Stomach (tissue), 8 donors: ENCODE measurements at regions not wholly inside any gene's neighbourhood (a gene's known extent, or its start where the extent isn't known, plus 50 kb on each side); places are given as distances from the start of the nearest gene placed in this dataset.

Source experiments
- DNase-seq, 2 donors: peaks; one replicate each; pipeline versions ENCODE4 v3.0.0 to v3.0.0-alpha.2; 2013 to 2019
- H3K27ac ChIP-seq, 5 donors: fragments of 200-600 bp in 4 of 5; sonication (generic) in 4 of 5; one replicate each; pipeline ENCODE4 v1.5.1; 2013 to 2019; ENCODE audit warnings: mild to moderate bottlenecking in 1 of 5, moderate library complexity in 1 of 5
- H3K27me3 ChIP-seq, 3 donors: fragments of 200-600 bp; sonication (generic); one replicate each; pipeline ENCODE4 v1.5.1; 2017 to 2019; ENCODE audit warnings: mixed run types in 1 of 3
- H3K36me3 ChIP-seq, 4 donors: fragments of 200-600 bp; sonication (generic); 1 replicate in 3 of 4; 2 replicates in 1 of 4; pipeline ENCODE4 v1.5.1; 2016 to 2019
- H3K4me1 ChIP-seq, 4 donors: fragments of 200-600 bp; sonication (generic); one replicate each; pipeline ENCODE4 v1.5.1; 2016 to 2019
- H3K4me3 ChIP-seq, 4 donors: fragments of 200-600 bp; sonication (generic) in 3 of 4; one replicate each; pipeline ENCODE4 v1.5.1; 2016 to 2019; ENCODE audit warnings: mild to moderate bottlenecking in 1 of 4
- H3K9me3 ChIP-seq, 4 donors: fragments of 200-600 bp; sonication (generic); one replicate each; pipeline ENCODE4 v1.5.1; 2016 to 2019
- EP300 ChIP-seq: sonication (generic); formaldehyde crosslinking; IDR thresholded peaks from one replicate; pipeline ENCODE4 v1.6.1; 2017; ENCODE audit warnings: antibody characterized with exemption
- POLR2A ChIP-seq, 4 donors: fragments of 450-650 bp; IDR thresholded peaks; one replicate each; pipeline ENCODE4 v1.6.1; 2016; ENCODE audit warnings: antibody characterized with exemption in 4 of 4, control low read depth in 2 of 4, mild to moderate bottlenecking in 1 of 4, moderate library complexity in 1 of 4
- POLR2AphosphoS5 ChIP-seq, 3 donors: sonication (generic); formaldehyde crosslinking; IDR thresholded peaks; one replicate each; pipeline ENCODE4 v1.6.1; 2016; ENCODE audit warnings: antibody characterized with exemption in 3 of 3
- WGBS, 5 donors: extraction: QIAGEN DNeasy Blood & Tissue Kit in 3 of 5; methylation state at CpG; one replicate each; pipeline versions ENCODE4 v1.1.5 to v1.1.7; 2013 to 2018; 5-methylcytosine and 5-hydroxymethylcytosine counted together
- intact Hi-C: fragments of 100-400 bp; cut with DNase I; formaldehyde crosslinking; loops from one replicate; pipeline ENCODE4 v1.15.1; 2023; ENCODE audit warnings: low total_unique reads
- TF ChIP-seq, protein P1 (sequence below), 7 experiments: fragments of 450-650 bp in 4 of 7; fragments of 200-600 bp in 3 of 7; sonication (generic) in 3 of 7; IDR thresholded peaks; one replicate each; pipeline ENCODE4 v1.5.1; 2016 to 2019; ENCODE audit warnings: antibody characterized with exemption in 7 of 7, control low read depth in 2 of 7, mild to moderate bottlenecking in 1 of 7
- donor health status: healthy with polysubstance abuse.
- donor health status: Bipolar disorder and iron deficiency.
- donor health status: healthy.

DNA sequence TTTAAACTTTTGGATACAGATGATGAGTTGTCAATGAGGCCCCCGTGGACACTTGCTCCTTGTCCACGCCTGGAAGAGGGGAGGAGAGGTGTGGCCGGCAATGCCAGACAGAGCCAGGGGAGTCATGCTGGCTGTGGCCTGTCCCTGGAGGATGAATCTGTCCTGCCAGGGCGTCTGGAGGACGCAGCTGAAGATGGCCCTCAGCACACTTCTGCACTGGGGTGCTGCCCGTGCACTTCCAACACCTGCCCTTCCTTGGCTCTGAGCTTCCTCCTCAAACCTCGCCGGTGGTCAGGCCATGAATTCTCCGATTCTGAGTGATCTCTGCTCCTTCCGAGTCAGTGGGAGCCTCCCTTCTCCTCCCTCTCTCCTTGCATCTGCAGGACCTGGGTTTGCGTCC, 56.4 kb downstream of the KCNF1 start:
- intact Hi-C loops: no loop called here

DNA sequence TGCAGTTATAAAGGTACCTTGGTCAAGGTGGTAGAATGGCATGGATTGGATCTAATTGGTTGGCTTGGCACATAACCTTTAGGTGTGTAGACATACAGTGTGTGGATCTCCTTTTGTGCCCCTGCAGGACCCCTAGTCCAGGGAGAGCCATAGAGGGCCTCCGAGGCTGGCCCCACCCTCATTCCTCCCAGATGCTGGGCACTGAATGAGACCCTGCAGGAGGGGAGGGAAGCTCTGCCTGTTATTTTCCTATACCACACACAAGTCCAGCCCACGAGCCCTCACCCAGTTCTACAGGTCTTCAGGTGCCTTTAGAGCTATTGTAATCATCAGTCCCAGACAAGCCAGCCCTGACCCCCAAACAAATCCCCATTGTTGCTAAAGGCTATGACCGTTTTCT, 58.9 kb downstream of the KCNF1 start:
- intact Hi-C loops: no loop called here
- H3K27ac ChIP-seq: no peak overlapping the region
- H3K27me3 ChIP-seq: peaks cover 0 to 49% (median 0%) of the 10 kb centered on the region in 3 donors
- H3K36me3 ChIP-seq: no peaks in the 10 kb centered on the region
- no peak overlapping the region for H3K4me3 ChIP-seq
- WGBS, 5 donors: 19 to 53% (median 27%) methylated on average over 3 of the region's 3 CpGs
- H3K4me1 ChIP-seq: no peaks in the 10 kb centered on the region
- H3K9me3 ChIP-seq: no peaks in the 10 kb centered on the region
- no peak for DNase-seq
- no peak for TF ChIP-seq EP300
- TF ChIP-seq, protein P1, sequence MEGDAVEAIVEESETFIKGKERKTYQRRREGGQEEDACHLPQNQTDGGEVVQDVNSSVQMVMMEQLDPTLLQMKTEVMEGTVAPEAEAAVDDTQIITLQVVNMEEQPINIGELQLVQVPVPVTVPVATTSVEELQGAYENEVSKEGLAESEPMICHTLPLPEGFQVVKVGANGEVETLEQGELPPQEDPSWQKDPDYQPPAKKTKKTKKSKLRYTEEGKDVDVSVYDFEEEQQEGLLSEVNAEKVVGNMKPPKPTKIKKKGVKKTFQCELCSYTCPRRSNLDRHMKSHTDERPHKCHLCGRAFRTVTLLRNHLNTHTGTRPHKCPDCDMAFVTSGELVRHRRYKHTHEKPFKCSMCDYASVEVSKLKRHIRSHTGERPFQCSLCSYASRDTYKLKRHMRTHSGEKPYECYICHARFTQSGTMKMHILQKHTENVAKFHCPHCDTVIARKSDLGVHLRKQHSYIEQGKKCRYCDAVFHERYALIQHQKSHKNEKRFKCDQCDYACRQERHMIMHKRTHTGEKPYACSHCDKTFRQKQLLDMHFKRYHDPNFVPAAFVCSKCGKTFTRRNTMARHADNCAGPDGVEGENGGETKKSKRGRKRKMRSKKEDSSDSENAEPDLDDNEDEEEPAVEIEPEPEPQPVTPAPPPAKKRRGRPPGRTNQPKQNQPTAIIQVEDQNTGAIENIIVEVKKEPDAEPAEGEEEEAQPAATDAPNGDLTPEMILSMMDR (IDR thresholded peaks at IDR 0.05): no peak
- TF ChIP-seq POLR2A (IDR thresholded peaks at IDR 0.05): no peak
- no peak for TF ChIP-seq POLR2AphosphoS5 (IDR thresholded peaks at IDR 0.05)

More for the DNA sequence above, 56.4 kb downstream of the KCNF1 start:
- H3K36me3 ChIP-seq: no peaks in the 10 kb centered on the region
- 69 to 91% (median 79%) methylated on average over 11 of the region's 11 CpGs for WGBS, 5 donors
- H3K9me3 ChIP-seq: no peaks in the 10 kb centered on the region
- no peak for DNase-seq
- H3K4me3 ChIP-seq: no peak overlapping the region
- TF ChIP-seq, protein P1 (IDR thresholded peaks at IDR 0.05): no peak
- no peak for TF ChIP-seq POLR2AphosphoS5 (IDR thresholded peaks at IDR 0.05)
- no peak for TF ChIP-seq EP300
- no peak for TF ChIP-seq POLR2A (IDR thresholded peaks at IDR 0.05)
- H3K27me3 ChIP-seq: peaks cover 0 to 53% (median 3%) of the 10 kb centered on the region in 3 donors
- no peak overlapping the region for H3K27ac ChIP-seq
- H3K4me1 ChIP-seq: peaks cover 0 to 7% (median 0%) of the 10 kb centered on the region in 4 donors

DNA sequence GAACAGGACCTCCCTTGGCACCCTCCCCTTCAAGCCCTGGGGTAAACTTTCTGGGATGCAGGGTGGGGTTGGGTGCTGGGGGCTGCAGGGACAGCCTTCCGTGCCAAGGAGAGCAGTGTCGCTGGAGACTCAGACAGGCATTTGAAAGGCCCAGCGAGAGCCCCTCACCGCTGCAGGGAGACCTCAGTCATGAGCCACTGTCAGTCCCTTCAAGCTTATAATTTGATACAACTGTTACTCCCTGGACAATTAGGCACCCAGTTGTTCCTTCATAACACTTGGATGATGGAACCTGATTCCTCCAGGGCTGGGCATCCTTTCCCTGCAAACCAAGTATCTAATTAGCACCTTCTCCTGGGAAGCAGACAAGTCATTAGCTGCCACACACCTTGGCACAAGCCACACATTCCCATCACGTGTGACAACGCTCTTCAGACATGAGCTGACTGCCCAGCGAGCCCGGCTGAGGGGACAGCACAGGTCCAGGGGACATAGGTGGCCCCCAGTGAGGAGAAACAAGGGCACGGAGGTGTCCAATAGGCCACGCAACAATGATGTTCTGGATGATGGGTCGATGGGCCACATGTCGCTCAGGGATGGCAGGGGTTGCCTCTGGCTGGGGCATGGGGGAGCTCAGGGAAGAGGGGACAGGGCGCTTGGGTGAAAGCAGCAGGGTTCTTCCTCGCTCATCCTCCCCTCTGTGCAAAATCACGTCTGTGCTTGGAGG, 59.6 kb downstream of the KCNF1 start:
- H3K9me3 ChIP-seq: no peaks in the 10 kb centered on the region
- WGBS, 5 donors: 72 to 82% (median 81%) methylated on average over 9 to 15 of the region's 15 CpGs
- TF ChIP-seq, protein P1 (IDR thresholded peaks at IDR 0.05): no peak
- intact Hi-C loops: no loop called here
- no peak overlapping the region for H3K4me3 ChIP-seq
- H3K4me1 ChIP-seq: no peaks in the 10 kb centered on the region
- no peak overlapping the region for H3K27ac ChIP-seq
- H3K27me3 ChIP-seq: peaks cover 0 to 44% (median 0%) of the 10 kb centered on the region in 3 donors
- DNase-seq: no peak
- no peaks in the 10 kb centered on the region for H3K36me3 ChIP-seq

DNA sequence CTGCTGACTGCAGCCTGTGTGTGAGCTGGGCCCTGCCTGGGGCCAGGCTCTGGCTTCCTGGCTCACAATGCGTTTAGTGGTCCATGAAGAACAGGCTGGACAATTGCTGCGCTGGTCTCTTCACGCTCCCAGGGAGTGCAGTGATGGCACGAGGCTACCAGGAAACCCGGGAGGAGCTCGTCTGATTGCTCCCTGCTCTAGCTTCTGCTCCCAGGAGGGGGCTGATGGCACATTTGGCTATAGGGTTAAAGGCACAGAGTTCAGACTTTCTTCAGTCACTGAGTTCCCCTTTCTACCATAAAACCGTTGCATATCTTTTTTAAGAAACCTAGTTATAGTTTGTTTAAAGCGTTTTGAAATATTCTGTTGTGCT, 60.1 kb downstream of the KCNF1 start:
- DNase-seq: no peak
- H3K36me3 ChIP-seq: no peaks in the 10 kb centered on the region
- H3K9me3 ChIP-seq: no peaks in the 10 kb centered on the region
- no peak overlapping the region for H3K4me3 ChIP-seq
- TF ChIP-seq, protein P1 (IDR thresholded peaks at IDR 0.05): no peak
- no peak for TF ChIP-seq EP300
- intact Hi-C loops: no loop called here
- WGBS, 5 donors: 49 to 61% (median 55%) methylated on average over 8 of the region's 8 CpGs
- no peak overlapping the region for H3K27ac ChIP-seq
- H3K4me1 ChIP-seq: no peaks in the 10 kb centered on the region
- peaks cover 0 to 39% (median under 1%) of the 10 kb centered on the region in 3 donors for H3K27me3 ChIP-seq
